Muscle layer of duodenum (tissue), 2 donors: ENCODE measurements at regions not wholly inside any gene's neighbourhood (a gene's known extent, or its start where the extent isn't known, plus 50 kb on each side); places are given as distances from the start of the nearest gene placed in this dataset.

Experiments
- H3K27ac ChIP-seq: one replicate; pipeline ENCODE4 v1.7.0; 2013; ENCODE audit warnings: mild to moderate bottlenecking, low read length
- H3K27me3 ChIP-seq: one replicate; pipeline ENCODE4 v1.7.0; 2013; ENCODE audit warnings: low read depth, mild to moderate bottlenecking, control low read depth, low read length
- H3K36me3 ChIP-seq, 2 donors: one replicate each; pipeline ENCODE4 v1.7.0; 2013; ENCODE audit warnings: low read length in 2 of 2, control low read depth in 1 of 2, mild to moderate bottlenecking in 1 of 2; ENCODE audit not compliant: insufficient read depth in 2 of 2, control insufficient read depth in 1 of 2
- H3K4me1 ChIP-seq, 2 donors: one replicate each; pipeline ENCODE4 v1.7.0; 2013; ENCODE audit warnings: low read length in 2 of 2, mild to moderate bottlenecking in 2 of 2, control low read depth in 1 of 2, moderate library complexity in 1 of 2; ENCODE audit not compliant: insufficient read depth in 2 of 2, control insufficient read depth in 1 of 2
- H3K4me3 ChIP-seq, 2 donors: one replicate each; pipeline ENCODE4 v1.7.0; 2013; ENCODE audit warnings: low read length in 2 of 2, low read depth in 1 of 2, mild to moderate bottlenecking in 1 of 2
- H3K9me3 ChIP-seq, 2 donors: one replicate each; pipeline ENCODE4 v1.7.0; 2013; ENCODE audit warnings: low read length in 2 of 2, control low read depth in 1 of 2, mild to moderate bottlenecking in 1 of 2; ENCODE audit not compliant: control insufficient read depth in 1 of 2
- donor health status: healthy.

- Histone ChIP-seq H3K27ac (no peak overlapping the region), H3K36me3 (no peaks in the 10 kb centered on the region), H3K4me3 (no peak overlapping the region), H3K27me3 (no peaks in the 10 kb centered on the region), H3K9me3 (no peaks in the 10 kb centered on the region), H3K4me1 (peaks cover 0 to 8% of the 10 kb centered on the region in 2 donors)
Observed at GRCh38 chr2:5290900-5291546, 401.2 kb upstream of the SOX11 start.

GRCh38 chr2:5304640-5305039, 387.5 kb upstream of the SOX11 start:
- Histone ChIP-seq H3K27ac (no peak overlapping the region), H3K4me1 (no peaks in the 10 kb centered on the region)

GRCh38 chr2:5315041-5315440, 377.1 kb upstream of the SOX11 start:
- H3K27ac ChIP-seq, result no peak overlapping the region
- no peaks in the 10 kb centered on the region for H3K27me3 ChIP-seq
- H3K36me3 ChIP-seq, result no peaks in the 10 kb centered on the region
- H3K4me3 ChIP-seq, result no peak overlapping the region
- H3K4me1 ChIP-seq, result peaks cover 0 to 4% of the 10 kb centered on the region in 2 donors
- H3K9me3 ChIP-seq, result no peaks in the 10 kb centered on the region

More at GRCh38 chr2:5304640-5305039, 387.5 kb upstream of the SOX11 start:
- H3K9me3 ChIP-seq, result no peaks in the 10 kb centered on the region
- no peak overlapping the region for H3K4me3 ChIP-seq
- H3K36me3 ChIP-seq, result no peaks in the 10 kb centered on the region
- no peaks in the 10 kb centered on the region for H3K27me3 ChIP-seq

- Histone ChIP-seq H3K27me3 (no peaks in the 10 kb centered on the region), H3K4me1 (peaks cover 0 to 4% of the 10 kb centered on the region in 2 donors), H3K4me3 (no peak overlapping the region), H3K27ac (no peak overlapping the region), H3K9me3 (no peaks in the 10 kb centered on the region), H3K36me3 (no peaks in the 10 kb centered on the region)
Observed at GRCh38 chr2:5315512-5315911, 376.7 kb upstream of the SOX11 start.

GRCh38 chr2:5316001-5316490, 376.1 kb upstream of the SOX11 start:
- H3K27ac ChIP-seq, result no peak overlapping the region
- H3K27me3 ChIP-seq, result no peaks in the 10 kb centered on the region
- H3K9me3 ChIP-seq, result no peaks in the 10 kb centered on the region
- H3K36me3 ChIP-seq, result no peaks in the 10 kb centered on the region
- H3K4me3 ChIP-seq, result no peak overlapping the region
- peaks cover 0 to 4% of the 10 kb centered on the region in 2 donors for H3K4me1 ChIP-seq

GRCh38 chr2:5319493-5319892, 372.7 kb upstream of the SOX11 start:
- Histone ChIP-seq H3K27ac (no peak overlapping the region), H3K27me3 (no peaks in the 10 kb centered on the region), H3K4me3 (no peak overlapping the region), H3K4me1 (peaks cover 0 to 4% of the 10 kb centered on the region in 2 donors), H3K36me3 (no peaks in the 10 kb centered on the region), H3K9me3 (no peaks in the 10 kb centered on the region)

- Histone ChIP-seq H3K4me1 (peaks cover 0 to 4% of the 10 kb centered on the region in 2 donors), H3K27ac (no peak overlapping the region), H3K4me3 (no peak overlapping the region), H3K36me3 (no peaks in the 10 kb centered on the region), H3K27me3 (no peaks in the 10 kb centered on the region), H3K9me3 (no peaks in the 10 kb centered on the region)
Observed at GRCh38 chr2:5322396-5322795, 369.8 kb upstream of the SOX11 start.

- no peaks in the 10 kb centered on the region for H3K36me3 ChIP-seq
- no peaks in the 10 kb centered on the region for H3K9me3 ChIP-seq
- H3K4me1 ChIP-seq, result no peaks in the 10 kb centered on the region
Observed at GRCh38 chr2:5325523-5325922, 366.7 kb upstream of the SOX11 start.

GRCh38 chr2:5328826-5329225, 363.4 kb upstream of the SOX11 start:
- Histone ChIP-seq H3K9me3 (no peaks in the 10 kb centered on the region), H3K27ac (no peak overlapping the region)

More at GRCh38 chr2:5325523-5325922, 366.7 kb upstream of the SOX11 start:
- Histone ChIP-seq H3K27me3 (no peaks in the 10 kb centered on the region), H3K4me3 (no peak overlapping the region), H3K27ac (no peak overlapping the region)

GRCh38 chr2:5329763-5330162, 362.4 kb upstream of the SOX11 start:
- no peaks in the 10 kb centered on the region for H3K27me3 ChIP-seq
- no peaks in the 10 kb centered on the region for H3K36me3 ChIP-seq
- H3K4me1 ChIP-seq, result no peaks in the 10 kb centered on the region
- H3K27ac ChIP-seq, result no peak overlapping the region
- no peak overlapping the region for H3K4me3 ChIP-seq
- no peaks in the 10 kb centered on the region for H3K9me3 ChIP-seq

More at GRCh38 chr2:5328826-5329225, 363.4 kb upstream of the SOX11 start:
- H3K4me1 ChIP-seq, result no peaks in the 10 kb centered on the region
- no peaks in the 10 kb centered on the region for H3K27me3 ChIP-seq
- no peaks in the 10 kb centered on the region for H3K36me3 ChIP-seq
- H3K4me3 ChIP-seq, result no peak overlapping the region

- Histone ChIP-seq H3K9me3 (no peaks in the 10 kb centered on the region), H3K27ac (no peak overlapping the region), H3K4me1 (no peaks in the 10 kb centered on the region), H3K4me3 (no peak overlapping the region), H3K36me3 (no peaks in the 10 kb centered on the region), H3K27me3 (no peaks in the 10 kb centered on the region)
Observed at GRCh38 chr2:5330961-5331360, 361.2 kb upstream of the SOX11 start.

- Histone ChIP-seq H3K4me1 (no peaks in the 10 kb centered on the region), H3K4me3 (no peak overlapping the region), H3K27me3 (no peaks in the 10 kb centered on the region), H3K27ac (no peak overlapping the region), H3K36me3 (no peaks in the 10 kb centered on the region), H3K9me3 (no peaks in the 10 kb centered on the region)
Observed at GRCh38 chr2:5332925-5333324, 359.3 kb upstream of the SOX11 start.
